Bronchial epithelial cell (primary cell): ENCODE measurements at regions not wholly inside any gene's neighbourhood (a gene's known extent, or its start where the extent isn't known, plus 50 kb on each side); places are given as distances from the start of the nearest gene placed in this dataset.

ENCODE experiments used
- DNase-seq: peaks from one replicate; pipeline ENCODE4 v3.0.0-alpha.2; 2010; ENCODE audit warnings: low read depth
- FAIRE-seq: peaks from 2 replicates; lab custom pipeline; 2011; peaks lifted over from hg19 to GRCh38; lab: Jason Lieb, UNC
- H3K27me3 ChIP-seq: 2 replicates; pipeline ENCODE4 v1.5.1; 2011; ENCODE audit warnings: low read length; ENCODE audit not compliant: control insufficient read depth, insufficient read depth
- H3K36me3 ChIP-seq: 2 replicates; pipeline ENCODE4 v1.5.1; 2011; ENCODE audit warnings: low read length; ENCODE audit not compliant: control insufficient read depth, insufficient read depth
- H3K4me3 ChIP-seq: 2 replicates; pipeline ENCODE4 v1.5.1; 2011; ENCODE audit warnings: mild to moderate bottlenecking, low read depth, low read length, control low read depth
- TF ChIP-seq, protein P1 (sequence below): IDR thresholded peaks from 2 replicates; pipeline ENCODE4 v1.5.1; 2011; ENCODE audit warnings: mild to moderate bottlenecking, moderate library complexity, low read length, control low read depth, inconsistent platforms; ENCODE audit not compliant: insufficient read depth, severe bottlenecking

DNA sequence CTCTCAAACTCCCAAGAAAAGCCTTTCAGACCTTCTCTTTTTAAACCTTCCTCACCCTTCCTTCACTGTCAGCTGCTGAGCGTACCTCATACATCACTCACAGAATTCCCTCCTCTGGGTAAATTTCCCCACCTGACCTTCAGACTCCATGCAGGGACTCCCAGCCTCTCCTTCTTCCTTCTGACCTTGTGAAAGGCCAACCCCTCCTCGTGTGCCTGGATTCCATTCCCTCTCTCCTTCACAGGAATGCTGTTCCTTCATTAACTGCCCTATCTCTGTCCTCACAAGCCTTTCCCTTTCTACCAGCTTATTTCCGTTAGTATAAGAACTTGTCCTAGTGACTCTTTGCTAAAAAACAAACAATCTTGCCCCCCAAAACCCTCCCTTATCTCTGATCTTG is 69.7 kb upstream of the MME start:
- DNase-seq (no peak), FAIRE-seq (no peak)
- TF ChIP-seq, protein P1, sequence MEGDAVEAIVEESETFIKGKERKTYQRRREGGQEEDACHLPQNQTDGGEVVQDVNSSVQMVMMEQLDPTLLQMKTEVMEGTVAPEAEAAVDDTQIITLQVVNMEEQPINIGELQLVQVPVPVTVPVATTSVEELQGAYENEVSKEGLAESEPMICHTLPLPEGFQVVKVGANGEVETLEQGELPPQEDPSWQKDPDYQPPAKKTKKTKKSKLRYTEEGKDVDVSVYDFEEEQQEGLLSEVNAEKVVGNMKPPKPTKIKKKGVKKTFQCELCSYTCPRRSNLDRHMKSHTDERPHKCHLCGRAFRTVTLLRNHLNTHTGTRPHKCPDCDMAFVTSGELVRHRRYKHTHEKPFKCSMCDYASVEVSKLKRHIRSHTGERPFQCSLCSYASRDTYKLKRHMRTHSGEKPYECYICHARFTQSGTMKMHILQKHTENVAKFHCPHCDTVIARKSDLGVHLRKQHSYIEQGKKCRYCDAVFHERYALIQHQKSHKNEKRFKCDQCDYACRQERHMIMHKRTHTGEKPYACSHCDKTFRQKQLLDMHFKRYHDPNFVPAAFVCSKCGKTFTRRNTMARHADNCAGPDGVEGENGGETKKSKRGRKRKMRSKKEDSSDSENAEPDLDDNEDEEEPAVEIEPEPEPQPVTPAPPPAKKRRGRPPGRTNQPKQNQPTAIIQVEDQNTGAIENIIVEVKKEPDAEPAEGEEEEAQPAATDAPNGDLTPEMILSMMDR = no peak
- no peak overlapping the region for H3K4me3 ChIP-seq
- H3K36me3 ChIP-seq = no peaks in the 10 kb centered on the region
- H3K27me3 ChIP-seq = no peaks in the 10 kb centered on the region

DNA sequence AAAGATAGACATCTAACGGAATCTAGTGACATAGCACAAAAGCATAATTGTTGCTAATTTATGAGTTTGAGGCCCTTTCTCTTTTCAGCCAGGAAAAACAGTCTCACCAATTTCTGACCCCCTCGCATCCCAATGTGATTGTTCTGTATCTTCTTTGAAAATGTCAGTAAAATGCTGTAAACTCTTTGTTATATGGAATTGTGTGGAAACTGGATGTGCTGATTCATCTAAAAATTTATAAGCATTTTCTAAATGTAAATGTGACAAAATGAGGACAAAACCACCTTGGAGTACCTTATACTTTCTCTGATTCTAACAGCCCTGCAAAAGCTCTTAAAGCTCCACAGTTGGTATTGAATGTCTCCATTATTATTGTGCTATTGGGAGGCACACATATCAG is 70.9 kb upstream of the MME start:
- Histone ChIP-seq H3K36me3 (no peaks in the 10 kb centered on the region), H3K27me3 (no peaks in the 10 kb centered on the region), H3K4me3 (no peak overlapping the region)
- TF ChIP-seq, protein P1 = no peak
- DNase-seq (no peak), FAIRE-seq (no peak)

DNA sequence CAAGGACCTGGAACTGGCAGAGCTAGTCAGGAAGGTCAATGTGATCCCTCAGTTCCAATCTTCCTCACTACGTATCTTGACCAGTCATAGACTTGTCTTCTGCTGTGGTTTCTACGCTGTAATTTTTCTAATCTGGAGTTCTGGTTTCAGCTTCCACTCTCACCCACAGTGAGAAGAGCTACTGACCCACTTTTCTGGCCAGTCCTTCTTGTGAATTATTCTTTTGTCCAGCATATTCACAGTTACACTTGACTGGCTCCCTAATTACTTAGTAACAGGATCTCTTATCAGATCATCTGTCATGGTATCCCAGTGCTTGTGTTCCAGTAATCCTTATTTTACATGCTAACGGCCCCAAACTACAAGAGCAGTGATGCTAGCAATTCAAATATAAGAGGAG is 72.4 kb upstream of the MME start:
- TF ChIP-seq, protein P1 = no peak
- Histone ChIP-seq H3K4me3 (no peak overlapping the region), H3K27me3 (no peaks in the 10 kb centered on the region), H3K36me3 (no peaks in the 10 kb centered on the region)
- no peak for DNase-seq
- FAIRE-seq = no peak

GRCh38 chr3:155001289-155002010 is 78.7 kb upstream of the MME start:
- TF ChIP-seq, protein P1 = no peak
- no peak for FAIRE-seq
- no peak overlapping the region for H3K4me3 ChIP-seq
- peak; percentile 8 for DNase-seq
- no peaks in the 10 kb centered on the region for H3K36me3 ChIP-seq
- no peaks in the 10 kb centered on the region for H3K27me3 ChIP-seq

- FAIRE-seq (no peak), DNase-seq (no peak)
- TF ChIP-seq, protein P1 = no peak
- H3K36me3 ChIP-seq = no peaks in the 10 kb centered on the region
- no peak overlapping the region for H3K4me3 ChIP-seq
- H3K27me3 ChIP-seq = no peaks in the 10 kb centered on the region
Observed at GRCh38 chr3:154992655-154993054, 87.5 kb upstream of the MME start.

GRCh38 chr3:154990543-154990942 is 89.6 kb upstream of the MME start:
- no peak overlapping the region for H3K4me3 ChIP-seq
- DNase-seq = no peak
- H3K27me3 ChIP-seq = no peaks in the 10 kb centered on the region
- TF ChIP-seq, protein P1 = no peak
- no peaks in the 10 kb centered on the region for H3K36me3 ChIP-seq
- no peak for FAIRE-seq
